ENCODE measurements at regions not wholly inside any gene's neighbourhood (a gene's known extent, or its start where the extent isn't known, plus 50 kb on each side); places are given as distances from the start of the nearest gene placed in this dataset.

DNA sequence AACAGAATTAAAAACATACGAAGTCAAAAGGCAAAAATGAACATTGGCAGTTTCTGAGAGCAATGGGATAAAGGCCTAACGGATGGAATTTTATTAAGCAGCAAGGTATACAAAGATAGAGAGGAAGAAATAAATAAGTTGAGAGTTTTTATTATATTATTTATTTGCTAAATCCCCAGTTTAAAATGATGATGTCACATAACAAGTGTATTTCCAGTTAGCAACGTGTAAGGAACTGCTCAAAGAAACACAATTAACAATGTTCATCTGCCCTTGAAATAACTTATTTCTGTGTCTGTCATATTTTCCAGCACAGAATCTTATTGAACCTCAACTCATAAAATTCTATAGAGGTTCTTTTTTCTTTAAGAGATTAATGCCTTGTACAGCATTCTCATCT is 108.6 kb upstream of the TMEM106B start:
- H3K9ac ChIP-seq (ENCODE audit: low read depth in 1 of 2, low read length in 2 of 2) = no peak overlapping the region
- no peaks in the 10 kb centered on the region for H3K27me3 ChIP-seq (ENCODE audit: control insufficient read depth in 4 of 4, insufficient read depth in 4 of 4, low read length in 3 of 4)
- no peak for TF ChIP-seq SP1 (IDR thresholded peaks at IDR 0.05)
- TF ChIP-seq, protein P1, sequence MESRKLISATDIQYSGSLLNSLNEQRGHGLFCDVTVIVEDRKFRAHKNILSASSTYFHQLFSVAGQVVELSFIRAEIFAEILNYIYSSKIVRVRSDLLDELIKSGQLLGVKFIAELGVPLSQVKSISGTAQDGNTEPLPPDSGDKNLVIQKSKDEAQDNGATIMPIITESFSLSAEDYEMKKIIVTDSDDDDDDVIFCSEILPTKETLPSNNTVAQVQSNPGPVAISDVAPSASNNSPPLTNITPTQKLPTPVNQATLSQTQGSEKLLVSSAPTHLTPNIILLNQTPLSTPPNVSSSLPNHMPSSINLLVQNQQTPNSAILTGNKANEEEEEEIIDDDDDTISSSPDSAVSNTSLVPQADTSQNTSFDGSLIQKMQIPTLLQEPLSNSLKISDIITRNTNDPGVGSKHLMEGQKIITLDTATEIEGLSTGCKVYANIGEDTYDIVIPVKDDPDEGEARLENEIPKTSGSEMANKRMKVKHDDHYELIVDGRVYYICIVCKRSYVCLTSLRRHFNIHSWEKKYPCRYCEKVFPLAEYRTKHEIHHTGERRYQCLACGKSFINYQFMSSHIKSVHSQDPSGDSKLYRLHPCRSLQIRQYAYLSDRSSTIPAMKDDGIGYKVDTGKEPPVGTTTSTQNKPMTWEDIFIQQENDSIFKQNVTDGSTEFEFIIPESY (IDR thresholded peaks at IDR 0.05) = no peak
- no peak for TF ChIP-seq RXRA (IDR thresholded peaks at IDR 0.05)
- TF ChIP-seq, protein P2, sequence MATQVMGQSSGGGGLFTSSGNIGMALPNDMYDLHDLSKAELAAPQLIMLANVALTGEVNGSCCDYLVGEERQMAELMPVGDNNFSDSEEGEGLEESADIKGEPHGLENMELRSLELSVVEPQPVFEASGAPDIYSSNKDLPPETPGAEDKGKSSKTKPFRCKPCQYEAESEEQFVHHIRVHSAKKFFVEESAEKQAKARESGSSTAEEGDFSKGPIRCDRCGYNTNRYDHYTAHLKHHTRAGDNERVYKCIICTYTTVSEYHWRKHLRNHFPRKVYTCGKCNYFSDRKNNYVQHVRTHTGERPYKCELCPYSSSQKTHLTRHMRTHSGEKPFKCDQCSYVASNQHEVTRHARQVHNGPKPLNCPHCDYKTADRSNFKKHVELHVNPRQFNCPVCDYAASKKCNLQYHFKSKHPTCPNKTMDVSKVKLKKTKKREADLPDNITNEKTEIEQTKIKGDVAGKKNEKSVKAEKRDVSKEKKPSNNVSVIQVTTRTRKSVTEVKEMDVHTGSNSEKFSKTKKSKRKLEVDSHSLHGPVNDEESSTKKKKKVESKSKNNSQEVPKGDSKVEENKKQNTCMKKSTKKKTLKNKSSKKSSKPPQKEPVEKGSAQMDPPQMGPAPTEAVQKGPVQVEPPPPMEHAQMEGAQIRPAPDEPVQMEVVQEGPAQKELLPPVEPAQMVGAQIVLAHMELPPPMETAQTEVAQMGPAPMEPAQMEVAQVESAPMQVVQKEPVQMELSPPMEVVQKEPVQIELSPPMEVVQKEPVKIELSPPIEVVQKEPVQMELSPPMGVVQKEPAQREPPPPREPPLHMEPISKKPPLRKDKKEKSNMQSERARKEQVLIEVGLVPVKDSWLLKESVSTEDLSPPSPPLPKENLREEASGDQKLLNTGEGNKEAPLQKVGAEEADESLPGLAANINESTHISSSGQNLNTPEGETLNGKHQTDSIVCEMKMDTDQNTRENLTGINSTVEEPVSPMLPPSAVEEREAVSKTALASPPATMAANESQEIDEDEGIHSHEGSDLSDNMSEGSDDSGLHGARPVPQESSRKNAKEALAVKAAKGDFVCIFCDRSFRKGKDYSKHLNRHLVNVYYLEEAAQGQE (IDR thresholded peaks at IDR 0.05) = no peak
- TF ChIP-seq, protein P3, sequence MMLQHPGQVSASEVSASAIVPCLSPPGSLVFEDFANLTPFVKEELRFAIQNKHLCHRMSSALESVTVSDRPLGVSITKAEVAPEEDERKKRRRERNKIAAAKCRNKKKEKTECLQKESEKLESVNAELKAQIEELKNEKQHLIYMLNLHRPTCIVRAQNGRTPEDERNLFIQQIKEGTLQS (IDR thresholded peaks at IDR 0.05) = no peak
- TF ChIP-seq EGR1 (IDR thresholded peaks at IDR 0.05; ENCODE audit: low read depth in 2 of 2) = no peak
- TF ChIP-seq JUND (IDR thresholded peaks at IDR 0.05) = no peak
- TF ChIP-seq, protein P4, sequence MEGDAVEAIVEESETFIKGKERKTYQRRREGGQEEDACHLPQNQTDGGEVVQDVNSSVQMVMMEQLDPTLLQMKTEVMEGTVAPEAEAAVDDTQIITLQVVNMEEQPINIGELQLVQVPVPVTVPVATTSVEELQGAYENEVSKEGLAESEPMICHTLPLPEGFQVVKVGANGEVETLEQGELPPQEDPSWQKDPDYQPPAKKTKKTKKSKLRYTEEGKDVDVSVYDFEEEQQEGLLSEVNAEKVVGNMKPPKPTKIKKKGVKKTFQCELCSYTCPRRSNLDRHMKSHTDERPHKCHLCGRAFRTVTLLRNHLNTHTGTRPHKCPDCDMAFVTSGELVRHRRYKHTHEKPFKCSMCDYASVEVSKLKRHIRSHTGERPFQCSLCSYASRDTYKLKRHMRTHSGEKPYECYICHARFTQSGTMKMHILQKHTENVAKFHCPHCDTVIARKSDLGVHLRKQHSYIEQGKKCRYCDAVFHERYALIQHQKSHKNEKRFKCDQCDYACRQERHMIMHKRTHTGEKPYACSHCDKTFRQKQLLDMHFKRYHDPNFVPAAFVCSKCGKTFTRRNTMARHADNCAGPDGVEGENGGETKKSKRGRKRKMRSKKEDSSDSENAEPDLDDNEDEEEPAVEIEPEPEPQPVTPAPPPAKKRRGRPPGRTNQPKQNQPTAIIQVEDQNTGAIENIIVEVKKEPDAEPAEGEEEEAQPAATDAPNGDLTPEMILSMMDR (IDR thresholded peaks at IDR 0.05; ENCODE audit: low read depth, low read length, missing input control) = no peak
- no peak for TF ChIP-seq HNF4A (conservative IDR thresholded peaks at IDR 0.05)
- TF ChIP-seq FOXA1 (IDR thresholded peaks at IDR 0.05) = no peak
- peaks cover 0 to 4% (median 0%) of the 10 kb centered on the region in 4 donors for H3K9me3 ChIP-seq (ENCODE audit: control insufficient read depth in 4 of 4, low read length in 3 of 4)
- no peak for DNase-seq (ENCODE audit: low spot score)
- no peaks in the 10 kb centered on the region for H3K36me3 ChIP-seq (ENCODE audit: control insufficient read depth in 4 of 4, insufficient read depth in 3 of 4, low read depth in 1 of 4, low read length in 3 of 4)
- WGBS = 82% methylated on average over 3 of the region's 3 CpGs
- H3K4me3 ChIP-seq (ENCODE audit: low read depth in 1 of 3, low read length in 3 of 3) = no peak overlapping the region
- no peak overlapping the region for H3K27ac ChIP-seq (ENCODE audit: low read depth in 1 of 2, low read length in 2 of 2)
- no peaks in the 10 kb centered on the region for H3K4me1 ChIP-seq (ENCODE audit: control insufficient read depth in 4 of 4, insufficient read depth in 4 of 4, low read length in 3 of 4)

DNA sequence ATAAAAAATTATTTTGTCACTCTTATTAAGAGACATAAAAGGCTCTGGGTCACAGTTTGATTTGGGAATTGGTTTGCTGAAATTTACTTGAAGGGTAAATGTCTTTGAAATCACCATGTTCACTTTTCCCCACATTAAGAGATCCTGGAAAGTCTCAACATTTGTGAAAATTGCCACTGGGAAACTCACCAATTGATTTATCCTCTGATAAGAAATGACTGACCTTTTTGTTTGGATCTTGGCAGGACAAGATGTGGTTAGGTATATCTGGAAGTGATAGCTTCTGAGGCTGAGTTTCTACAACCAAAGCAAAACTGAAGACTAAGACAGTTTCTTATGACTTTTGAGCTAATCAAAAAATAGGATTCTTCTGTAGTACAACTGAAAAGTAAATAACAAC is 107.1 kb upstream of the TMEM106B start:
- no peak overlapping the region for H3K4me3 ChIP-seq (ENCODE audit: low read depth in 1 of 3, low read length in 3 of 3)
- H3K36me3 ChIP-seq (ENCODE audit: control insufficient read depth in 4 of 4, insufficient read depth in 3 of 4, low read depth in 1 of 4, low read length in 3 of 4) = no peaks in the 10 kb centered on the region
- no peak overlapping the region for H3K27ac ChIP-seq (ENCODE audit: low read depth in 1 of 2, low read length in 2 of 2)
- TF ChIP-seq SP1 (IDR thresholded peaks at IDR 0.05) (no peak), FOXA2 (IDR thresholded peaks at IDR 0.05) (no peak), HNF4G (IDR thresholded peaks at IDR 0.05) (no peak)
- TF ChIP-seq, protein P4 (IDR thresholded peaks at IDR 0.05; ENCODE audit: low read depth, low read length, missing input control) = no peak
- peaks cover 0 to 4% (median 0%) of the 10 kb centered on the region in 4 donors for H3K9me3 ChIP-seq (ENCODE audit: control insufficient read depth in 4 of 4, low read length in 3 of 4)
- DNase-seq (ENCODE audit: low spot score) = no peak
- no peak overlapping the region for H3K9ac ChIP-seq (ENCODE audit: low read depth in 1 of 2, low read length in 2 of 2)
- H3K4me1 ChIP-seq (ENCODE audit: control insufficient read depth in 4 of 4, insufficient read depth in 4 of 4, low read length in 3 of 4) = no peaks in the 10 kb centered on the region
- no peaks in the 10 kb centered on the region for H3K27me3 ChIP-seq (ENCODE audit: control insufficient read depth in 4 of 4, insufficient read depth in 4 of 4, low read length in 3 of 4)

Data from liver (tissue), 8 donors.